SK-N-SH treated with all-trans-retinoic acid at 6 μM for 48 hours (cell line): ENCODE measurements at regions not wholly inside any gene's neighbourhood (a gene's known extent, or its start where the extent isn't known, plus 50 kb on each side); places are given as distances from the start of the nearest gene placed in this dataset.

ENCODE experiments used
- ATAC-seq: fragments of 200-7000 bp; cut with Tn5 transposase; 3 replicates; pipeline ENCODE4 v1.9.1; 2020; ENCODE audit warnings: mild to moderate bottlenecking, moderate library complexity
- ARNTL ChIP-seq: fragments of 450-650 bp; formaldehyde crosslinking; IDR thresholded peaks from 2 replicates; pipeline ENCODE4 v1.5.0; 2020; ENCODE audit warnings: low read depth, mild to moderate bottlenecking, moderate library complexity, borderline replicate concordance
- BACH2 ChIP-seq: fragments of 250-450 bp; sonication (Bioruptor Pico); IDR thresholded peaks from 2 replicates; pipeline ENCODE4 v1.9.0; 2021; ENCODE audit warnings: mild to moderate bottlenecking, borderline replicate concordance
- CSDC2 ChIP-seq: fragments of 250-450 bp; sonication (Bioruptor Pico); IDR thresholded peaks from 2 replicates; pipeline ENCODE4 v1.5.0; 2020; ENCODE audit warnings: mild to moderate bottlenecking, moderate library complexity
- ESRRG ChIP-seq: fragments of 250-450 bp; sonication (Bioruptor Pico); IDR thresholded peaks from 2 replicates; pipeline ENCODE4 v1.6.1; 2021; ENCODE audit warnings: mild to moderate bottlenecking
- GLIS3 ChIP-seq: fragments of 250-450 bp; sonication (Bioruptor Pico); IDR thresholded peaks from 2 replicates; pipeline ENCODE4 v1.5.0; 2020; ENCODE audit warnings: mild to moderate bottlenecking, moderate library complexity
- OSR1 ChIP-seq: fragments of 250-450 bp; sonication (Bioruptor Pico); IDR thresholded peaks from 2 replicates; pipeline ENCODE4 v1.8.0; 2022; ENCODE audit warnings: moderate library complexity, mild to moderate bottlenecking, inconsistent platforms
- PPARA ChIP-seq: fragments of 250-450 bp; sonication (Bioruptor Pico); IDR thresholded peaks from 2 replicates; pipeline ENCODE4 v1.5.0; 2020; ENCODE audit warnings: mild to moderate bottlenecking, borderline replicate concordance
- SNAI2 ChIP-seq: fragments of 250-450 bp; sonication (Bioruptor Pico); IDR thresholded peaks from 2 replicates; pipeline ENCODE4 v1.5.0; 2020; ENCODE audit warnings: mild to moderate bottlenecking, moderate library complexity
- TCF4 ChIP-seq: fragments of 250-450 bp; sonication (Bioruptor Pico); IDR thresholded peaks from 2 replicates; pipeline ENCODE4 v1.8.0; 2021; ENCODE audit warnings: mild to moderate bottlenecking, moderate library complexity, borderline replicate concordance
- TOX ChIP-seq: fragments of 250-450 bp; sonication (Bioruptor Pico); IDR thresholded peaks from 2 replicates; pipeline ENCODE4 v1.8.0; 2021; ENCODE audit warnings: mild to moderate bottlenecking, moderate library complexity, borderline replicate concordance
- ZC3H10 ChIP-seq: fragments of 250-450 bp; sonication (Bioruptor Pico); IDR thresholded peaks from 2 replicates; pipeline ENCODE4 v1.5.1; 2021; ENCODE audit warnings: mild to moderate bottlenecking, moderate library complexity
- ZFP3 ChIP-seq: fragments of 250-450 bp; sonication (Bioruptor Pico); IDR thresholded peaks from 2 replicates; pipeline ENCODE4 v1.5.0; 2020; ENCODE audit warnings: mild to moderate bottlenecking, moderate library complexity
- ZNF565 ChIP-seq: fragments of 450-650 bp; formaldehyde crosslinking; conservative IDR thresholded peaks from 2 replicates; pipeline ENCODE4 v1.5.0; 2020; ENCODE audit warnings: low read depth, mild to moderate bottlenecking, moderate library complexity
- ZNF70 ChIP-seq: fragments of 450-650 bp; formaldehyde crosslinking; IDR thresholded peaks from 2 replicates; pipeline ENCODE4 v1.5.0; 2020; ENCODE audit warnings: mild to moderate bottlenecking, moderate library complexity
- ZNF8 ChIP-seq: fragments of 450-650 bp; formaldehyde crosslinking; IDR thresholded peaks from 2 replicates; pipeline ENCODE4 v1.5.0; 2020; ENCODE audit warnings: mild to moderate bottlenecking, moderate library complexity
- TF ChIP-seq, protein P1 (sequence below): fragments of 250-450 bp; sonication (Bioruptor Pico); IDR thresholded peaks from 2 replicates; pipeline ENCODE4 v1.8.0; 2021; ENCODE audit warnings: low read depth, mild to moderate bottlenecking, moderate library complexity, borderline replicate concordance
- TF ChIP-seq, protein P2 (sequence below): fragments of 250-450 bp; sonication (Bioruptor Pico); IDR thresholded peaks from 2 replicates; pipeline ENCODE4 v1.5.0; 2020; ENCODE audit warnings: mild to moderate bottlenecking, moderate library complexity
- TF ChIP-seq, protein P3 (sequence below): fragments of 250-450 bp; sonication (Bioruptor Pico); IDR thresholded peaks from 2 replicates; pipeline ENCODE4 v1.8.0; 2020; ENCODE audit warnings: mild to moderate bottlenecking, moderate library complexity, borderline replicate concordance
- TF ChIP-seq, protein P4 (sequence below): fragments of 250-450 bp; sonication (Bioruptor Pico); IDR thresholded peaks from 2 replicates; pipeline ENCODE4 v1.5.1; 2021; ENCODE audit warnings: mild to moderate bottlenecking, moderate library complexity
- TF ChIP-seq, protein P5 (sequence below): fragments of 250-450 bp; sonication (Bioruptor Pico); IDR thresholded peaks from 2 replicates; pipeline ENCODE4 v1.5.1; 2020; ENCODE audit warnings: low read depth, mild to moderate bottlenecking, moderate library complexity

DNA sequence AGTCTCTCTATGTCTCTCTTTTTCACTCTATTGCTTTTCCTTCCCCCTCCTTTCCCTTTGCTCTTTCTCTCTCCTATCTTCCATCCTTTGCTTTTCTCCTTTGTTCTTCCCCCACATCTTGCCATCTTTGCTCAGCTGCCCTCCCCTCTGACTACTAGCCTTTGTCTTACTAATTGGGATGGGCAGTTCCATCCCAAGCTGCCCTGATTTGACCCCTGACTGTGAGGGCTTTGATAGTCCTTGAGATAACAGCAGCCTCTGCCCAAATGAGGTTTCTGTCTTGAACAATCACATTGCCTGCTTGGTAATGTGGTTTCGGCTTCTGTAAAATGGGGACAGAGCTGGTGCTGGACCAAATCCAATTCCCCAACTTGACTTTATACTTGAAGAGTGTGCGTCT, 327.7 kb downstream of the DHX35 start:
- no peak for TF ChIP-seq ZFP3 (CRISPR knock-in tag)
- no peak for TF ChIP-seq TOX (CRISPR knock-in tag)
- TF ChIP-seq, protein P1, sequence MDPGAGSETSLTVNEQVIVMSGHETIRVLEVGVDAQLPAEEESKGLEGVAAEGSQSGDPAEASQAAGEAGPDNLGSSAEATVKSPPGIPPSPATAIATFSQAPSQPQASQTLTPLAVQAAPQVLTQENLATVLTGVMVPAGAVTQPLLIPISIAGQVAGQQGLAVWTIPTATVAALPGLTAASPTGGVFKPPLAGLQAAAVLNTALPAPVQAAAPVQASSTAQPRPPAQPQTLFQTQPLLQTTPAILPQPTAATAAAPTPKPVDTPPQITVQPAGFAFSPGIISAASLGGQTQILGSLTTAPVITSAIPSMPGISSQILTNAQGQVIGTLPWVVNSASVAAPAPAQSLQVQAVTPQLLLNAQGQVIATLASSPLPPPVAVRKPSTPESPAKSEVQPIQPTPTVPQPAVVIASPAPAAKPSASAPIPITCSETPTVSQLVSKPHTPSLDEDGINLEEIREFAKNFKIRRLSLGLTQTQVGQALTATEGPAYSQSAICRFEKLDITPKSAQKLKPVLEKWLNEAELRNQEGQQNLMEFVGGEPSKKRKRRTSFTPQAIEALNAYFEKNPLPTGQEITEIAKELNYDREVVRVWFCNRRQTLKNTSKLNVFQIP (CRISPR knock-in tag), result no peak
- no peak for TF ChIP-seq GLIS3 (CRISPR knock-in tag)
- no peak for TF ChIP-seq CSDC2
- TF ChIP-seq, protein P2, sequence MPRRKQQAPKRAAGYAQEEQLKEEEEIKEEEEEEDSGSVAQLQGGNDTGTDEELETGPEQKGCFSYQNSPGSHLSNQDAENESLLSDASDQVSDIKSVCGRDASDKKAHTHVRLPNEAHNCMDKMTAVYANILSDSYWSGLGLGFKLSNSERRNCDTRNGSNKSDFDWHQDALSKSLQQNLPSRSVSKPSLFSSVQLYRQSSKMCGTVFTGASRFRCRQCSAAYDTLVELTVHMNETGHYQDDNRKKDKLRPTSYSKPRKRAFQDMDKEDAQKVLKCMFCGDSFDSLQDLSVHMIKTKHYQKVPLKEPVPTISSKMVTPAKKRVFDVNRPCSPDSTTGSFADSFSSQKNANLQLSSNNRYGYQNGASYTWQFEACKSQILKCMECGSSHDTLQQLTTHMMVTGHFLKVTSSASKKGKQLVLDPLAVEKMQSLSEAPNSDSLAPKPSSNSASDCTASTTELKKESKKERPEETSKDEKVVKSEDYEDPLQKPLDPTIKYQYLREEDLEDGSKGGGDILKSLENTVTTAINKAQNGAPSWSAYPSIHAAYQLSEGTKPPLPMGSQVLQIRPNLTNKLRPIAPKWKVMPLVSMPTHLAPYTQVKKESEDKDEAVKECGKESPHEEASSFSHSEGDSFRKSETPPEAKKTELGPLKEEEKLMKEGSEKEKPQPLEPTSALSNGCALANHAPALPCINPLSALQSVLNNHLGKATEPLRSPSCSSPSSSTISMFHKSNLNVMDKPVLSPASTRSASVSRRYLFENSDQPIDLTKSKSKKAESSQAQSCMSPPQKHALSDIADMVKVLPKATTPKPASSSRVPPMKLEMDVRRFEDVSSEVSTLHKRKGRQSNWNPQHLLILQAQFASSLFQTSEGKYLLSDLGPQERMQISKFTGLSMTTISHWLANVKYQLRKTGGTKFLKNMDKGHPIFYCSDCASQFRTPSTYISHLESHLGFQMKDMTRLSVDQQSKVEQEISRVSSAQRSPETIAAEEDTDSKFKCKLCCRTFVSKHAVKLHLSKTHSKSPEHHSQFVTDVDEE (CRISPR knock-in tag), result no peak
- no peak for TF ChIP-seq ARNTL (CRISPR knock-in tag)
- TF ChIP-seq, protein P3, sequence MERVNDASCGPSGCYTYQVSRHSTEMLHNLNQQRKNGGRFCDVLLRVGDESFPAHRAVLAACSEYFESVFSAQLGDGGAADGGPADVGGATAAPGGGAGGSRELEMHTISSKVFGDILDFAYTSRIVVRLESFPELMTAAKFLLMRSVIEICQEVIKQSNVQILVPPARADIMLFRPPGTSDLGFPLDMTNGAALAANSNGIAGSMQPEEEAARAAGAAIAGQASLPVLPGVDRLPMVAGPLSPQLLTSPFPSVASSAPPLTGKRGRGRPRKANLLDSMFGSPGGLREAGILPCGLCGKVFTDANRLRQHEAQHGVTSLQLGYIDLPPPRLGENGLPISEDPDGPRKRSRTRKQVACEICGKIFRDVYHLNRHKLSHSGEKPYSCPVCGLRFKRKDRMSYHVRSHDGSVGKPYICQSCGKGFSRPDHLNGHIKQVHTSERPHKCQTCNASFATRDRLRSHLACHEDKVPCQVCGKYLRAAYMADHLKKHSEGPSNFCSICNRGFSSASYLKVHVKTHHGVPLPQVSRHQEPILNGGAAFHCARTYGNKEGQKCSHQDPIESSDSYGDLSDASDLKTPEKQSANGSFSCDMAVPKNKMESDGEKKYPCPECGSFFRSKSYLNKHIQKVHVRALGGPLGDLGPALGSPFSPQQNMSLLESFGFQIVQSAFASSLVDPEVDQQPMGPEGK (CRISPR knock-in tag), result no peak
- no peak for TF ChIP-seq OSR1 (CRISPR knock-in tag)
- TF ChIP-seq PPARA (CRISPR knock-in tag), result no peak
- no peak for TF ChIP-seq BACH2 (CRISPR knock-in tag)
- ATAC-seq, result no peak

DNA sequence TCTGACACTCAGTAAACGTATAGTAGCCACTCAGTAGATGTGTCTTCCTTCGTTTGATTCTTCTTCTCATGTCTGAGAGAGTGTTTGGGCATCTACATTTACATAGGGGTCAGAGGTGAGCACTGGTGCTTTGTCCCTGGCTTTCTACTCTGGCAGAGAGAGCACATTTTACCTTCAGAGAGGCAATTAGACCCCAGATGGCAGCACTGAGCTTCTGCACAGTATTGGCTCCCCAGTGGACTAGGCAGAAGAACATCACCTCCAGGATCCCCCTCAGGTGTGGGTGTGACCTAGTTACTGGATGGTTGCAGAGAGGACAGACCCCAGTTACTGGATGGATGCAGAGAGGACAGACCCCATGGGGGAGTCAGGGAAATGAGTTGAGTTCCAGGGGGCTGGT, 327.2 kb downstream of the DHX35 start:
- ATAC-seq, result no peak
- no peak for TF ChIP-seq ZNF8 (CRISPR knock-in tag)
- no peak for TF ChIP-seq ZNF565 (CRISPR knock-in tag)
- no peak for TF ChIP-seq ESRRG
- no peak for TF ChIP-seq ZC3H10
- no peak for TF ChIP-seq ZNF70 (CRISPR knock-in tag)
- no peak for TF ChIP-seq CSDC2
- no peak for TF ChIP-seq TCF4 (CRISPR knock-in tag)
- TF ChIP-seq ARNTL (CRISPR knock-in tag), result no peak
- TF ChIP-seq, protein P3 (CRISPR knock-in tag), result no peak
- TF ChIP-seq, protein P4, sequence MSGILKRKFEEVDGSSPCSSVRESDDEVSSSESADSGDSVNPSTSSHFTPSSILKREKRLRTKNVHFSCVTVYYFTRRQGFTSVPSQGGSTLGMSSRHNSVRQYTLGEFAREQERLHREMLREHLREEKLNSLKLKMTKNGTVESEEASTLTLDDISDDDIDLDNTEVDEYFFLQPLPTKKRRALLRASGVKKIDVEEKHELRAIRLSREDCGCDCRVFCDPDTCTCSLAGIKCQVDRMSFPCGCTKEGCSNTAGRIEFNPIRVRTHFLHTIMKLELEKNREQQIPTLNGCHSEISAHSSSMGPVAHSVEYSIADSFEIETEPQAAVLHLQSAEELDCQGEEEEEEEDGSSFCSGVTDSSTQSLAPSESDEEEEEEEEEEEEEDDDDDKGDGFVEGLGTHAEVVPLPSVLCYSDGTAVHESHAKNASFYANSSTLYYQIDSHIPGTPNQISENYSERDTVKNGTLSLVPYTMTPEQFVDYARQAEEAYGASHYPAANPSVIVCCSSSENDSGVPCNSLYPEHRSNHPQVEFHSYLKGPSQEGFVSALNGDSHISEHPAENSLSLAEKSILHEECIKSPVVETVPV (CRISPR knock-in tag), result no peak
- no peak for TF ChIP-seq SNAI2 (CRISPR knock-in tag)
- no peak for TF ChIP-seq GLIS3 (CRISPR knock-in tag)
- no peak for TF ChIP-seq ZFP3 (CRISPR knock-in tag)
- TF ChIP-seq, protein P5, sequence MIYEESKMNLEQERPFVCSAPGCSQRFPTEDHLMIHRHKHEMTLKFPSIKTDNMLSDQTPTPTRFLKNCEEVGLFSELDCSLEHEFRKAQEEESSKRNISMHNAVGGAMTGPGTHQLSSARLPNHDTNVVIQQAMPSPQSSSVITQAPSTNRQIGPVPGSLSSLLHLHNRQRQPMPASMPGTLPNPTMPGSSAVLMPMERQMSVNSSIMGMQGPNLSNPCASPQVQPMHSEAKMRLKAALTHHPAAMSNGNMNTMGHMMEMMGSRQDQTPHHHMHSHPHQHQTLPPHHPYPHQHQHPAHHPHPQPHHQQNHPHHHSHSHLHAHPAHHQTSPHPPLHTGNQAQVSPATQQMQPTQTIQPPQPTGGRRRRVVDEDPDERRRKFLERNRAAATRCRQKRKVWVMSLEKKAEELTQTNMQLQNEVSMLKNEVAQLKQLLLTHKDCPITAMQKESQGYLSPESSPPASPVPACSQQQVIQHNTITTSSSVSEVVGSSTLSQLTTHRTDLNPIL (CRISPR knock-in tag), result no peak
